H9 (cell line): ENCODE measurements at regions not wholly inside any gene's neighbourhood (a gene's known extent, or its start where the extent isn't known, plus 50 kb on each side); places are given as distances from the start of the nearest gene placed in this dataset.

ENCODE experiments used
- DNase-seq: peaks from one replicate; pipeline ENCODE4 v3.0.0-alpha.2; 2017
- H2AFZ ChIP-seq: one replicate; pipeline ENCODE4 v1.6.1; 2013; ENCODE audit warnings: mild to moderate bottlenecking, low read length, control low read depth, moderate library complexity
- H2AK5ac ChIP-seq: 2 replicates; pipeline ENCODE4 v1.6.1; 2013; ENCODE audit warnings: low read length, control low read depth, mixed read lengths; ENCODE audit not compliant: insufficient read length
- H2BK120ac ChIP-seq: one replicate; pipeline ENCODE4 v1.6.1; 2013; ENCODE audit warnings: low read depth, mild to moderate bottlenecking, low read length, control low read depth, inconsistent platforms; ENCODE audit not compliant: poor library complexity, severe bottlenecking
- H2BK12ac ChIP-seq: 2 replicates; pipeline ENCODE4 v1.6.1; 2013; ENCODE audit warnings: low read length, control low read depth, mixed read lengths, low read depth; ENCODE audit not compliant: insufficient read length
- H2BK15ac ChIP-seq: 2 replicates; pipeline ENCODE4 v1.6.1; 2013; ENCODE audit warnings: low read depth, low read length, control low read depth
- H2BK20ac ChIP-seq: one replicate; pipeline ENCODE4 v1.6.1; 2013; ENCODE audit warnings: low read depth, mild to moderate bottlenecking, low read length, control low read depth, inconsistent platforms; ENCODE audit not compliant: poor library complexity, severe bottlenecking
- H2BK5ac ChIP-seq: 2 replicates; pipeline ENCODE4 v1.6.1; 2013; ENCODE audit warnings: low read length, control low read depth, mixed read lengths; ENCODE audit not compliant: insufficient read length
- H3K14ac ChIP-seq: 2 replicates; pipeline ENCODE4 v1.6.1; 2013; ENCODE audit warnings: low read length, control low read depth; ENCODE audit not compliant: insufficient read depth
- H3K18ac ChIP-seq: 2 replicates; pipeline ENCODE4 v1.6.1; 2013; ENCODE audit warnings: low read depth, mild to moderate bottlenecking, mixed read lengths, low read length, control low read depth; ENCODE audit not compliant: insufficient read length
- H3K23ac ChIP-seq: 2 replicates; pipeline ENCODE4 v1.6.1; 2013; ENCODE audit warnings: low read length, control low read depth, mixed read lengths, low read depth; ENCODE audit not compliant: insufficient read length
- H3K23me2 ChIP-seq: 2 replicates; pipeline ENCODE4 v1.6.1; 2013; ENCODE audit warnings: low read depth, mild to moderate bottlenecking, mixed read lengths, low read length, control low read depth; ENCODE audit not compliant: insufficient read length, poor library complexity, severe bottlenecking
- H3K27ac ChIP-seq: 2 replicates; pipeline ENCODE4 v1.5.1; 2013; ENCODE audit warnings: low read length, control low read depth, mixed read lengths, low read depth; ENCODE audit not compliant: insufficient read length
- H3K27me3 ChIP-seq: 2 replicates; pipeline ENCODE4 v1.6.1; 2013; ENCODE audit warnings: low read length, control low read depth, inconsistent platforms; ENCODE audit not compliant: insufficient read depth
- H3K4ac ChIP-seq: 2 replicates; pipeline ENCODE4 v1.6.1; 2013; ENCODE audit warnings: low read depth, mild to moderate bottlenecking, control low read depth, inconsistent platforms, low read length, moderate library complexity
- H3K4me1 ChIP-seq: 2 replicates; pipeline ENCODE4 v1.6.1; 2013; ENCODE audit warnings: low read length, control low read depth, inconsistent platforms; ENCODE audit not compliant: insufficient read depth
- H3K4me2 ChIP-seq: 2 replicates; pipeline ENCODE4 v1.6.1; 2013; ENCODE audit warnings: low read length, control low read depth, mixed read lengths; ENCODE audit not compliant: insufficient read length, insufficient read depth
- H3K56ac ChIP-seq: 2 replicates; pipeline ENCODE4 v1.6.1; 2013; ENCODE audit warnings: low read depth, mild to moderate bottlenecking, mixed read lengths, low read length, control low read depth; ENCODE audit not compliant: insufficient read length
- H3K79me1 ChIP-seq: 2 replicates; pipeline ENCODE4 v1.6.1; 2013; ENCODE audit warnings: low read depth, mild to moderate bottlenecking, moderate library complexity, low read length, control low read depth, inconsistent platforms; ENCODE audit not compliant: insufficient read depth, poor library complexity, severe bottlenecking
- H3K79me2 ChIP-seq: 2 replicates; pipeline ENCODE4 v1.6.1; 2013; ENCODE audit warnings: low read length, control low read depth, inconsistent platforms; ENCODE audit not compliant: insufficient read depth
- H3K9ac ChIP-seq: 2 replicates; pipeline ENCODE4 v1.6.1; 2013; ENCODE audit warnings: low read length, control low read depth, mixed read lengths; ENCODE audit not compliant: insufficient read length; ENCODE audit errors: extremely low read depth
- H3K9me3 ChIP-seq: one replicate; pipeline ENCODE4 v1.6.1; 2013; ENCODE audit warnings: low read depth, low read length, inconsistent platforms; ENCODE audit not compliant: control insufficient read depth
- H3T11ph ChIP-seq: one replicate; pipeline ENCODE4 v1.6.1; 2013; ENCODE audit warnings: mild to moderate bottlenecking, low read length, control low read depth, inconsistent platforms
- H4K20me1 ChIP-seq: one replicate; pipeline ENCODE4 v1.6.1; 2013; ENCODE audit not compliant: control insufficient read depth, insufficient read length, insufficient read depth
- H4K5ac ChIP-seq: 2 replicates; pipeline ENCODE4 v1.6.1; 2013; ENCODE audit warnings: low read depth, mild to moderate bottlenecking, mixed read lengths, low read length, control low read depth; ENCODE audit not compliant: insufficient read length
- H4K8ac ChIP-seq: replicated peaks from 2 replicates; pipeline ENCODE4 v1.6.1; 2013; ENCODE audit warnings: low read length, control low read depth, mixed read lengths, low read depth; ENCODE audit not compliant: insufficient read length
- H4K91ac ChIP-seq: 2 replicates; pipeline ENCODE4 v1.6.1; 2013; ENCODE audit warnings: low read depth, mild to moderate bottlenecking, moderate library complexity, mixed read lengths, low read length, control low read depth; ENCODE audit not compliant: insufficient read length
- H3K27ac Mint-ChIP-seq, 3 experiments: 2 replicates in 2 of 3; 3 replicates in 1 of 3; pipeline ENCODE4 v1.8.0; 2020 to 2021; ENCODE audit warnings: mixed read lengths in 3 of 3, mild to moderate bottlenecking in 1 of 3, moderate library complexity in 1 of 3
- H3K27me3 Mint-ChIP-seq: 2 replicates; pipeline ENCODE4 v1.8.0; 2021; ENCODE audit warnings: low read depth, mild to moderate bottlenecking, moderate library complexity, mixed read lengths
- H3K36me3 Mint-ChIP-seq, 3 experiments: 2 replicates in 2 of 3; 3 replicates in 1 of 3; pipeline ENCODE4 v1.8.0; 2020 to 2021; ENCODE audit warnings: low read depth in 3 of 3, mixed read lengths in 3 of 3; ENCODE audit not compliant: insufficient read depth in 1 of 3
- H3K4me1 Mint-ChIP-seq, 2 experiments: 2 replicates each; pipeline ENCODE4 v1.8.0; 2020; ENCODE audit warnings: mixed read lengths in 2 of 2
- H3K4me3 Mint-ChIP-seq, 2 experiments: 2 replicates in 1 of 2; 3 replicates in 1 of 2; pipeline ENCODE4 v1.8.0; 2020 to 2021; ENCODE audit warnings: mild to moderate bottlenecking in 2 of 2, mixed read lengths in 2 of 2, moderate library complexity in 1 of 2
- H3K9me3 Mint-ChIP-seq, 2 experiments: 2 replicates in 1 of 2; 3 replicates in 1 of 2; pipeline ENCODE4 v1.8.0; 2020; ENCODE audit warnings: mild to moderate bottlenecking in 2 of 2, mixed read lengths in 2 of 2, moderate library complexity in 1 of 2
- CTCF ChIP-seq: fragments of 200-600 bp; sonication (generic); conservative IDR thresholded peaks from 3 replicates; pipeline ENCODE4 v1.8.0; 2021; ENCODE audit warnings: antibody characterized with exemption, mild to moderate bottlenecking
- WGBS: extraction: QIAGEN DNeasy Blood & Tissue Kit; methylation state at CpG from one replicate; pipeline ENCODE4 v1.1.7; 2013; ENCODE audit warnings: missing lambda C conversion rate, low lambda C conversion rate, mixed read lengths; ENCODE audit not compliant: insufficient read length; ENCODE audit errors: extremely low coverage; 5-methylcytosine and 5-hydroxymethylcytosine counted together

- Histone ChIP-seq H3K4ac (no peak overlapping the region), H3K9ac (no peak overlapping the region), H3K18ac (no peak overlapping the region), H4K5ac (no peak overlapping the region), H2BK120ac (no peak overlapping the region), H2AFZ (no peak overlapping the region), H3K23ac (no peak overlapping the region), H3K23me2 (no peaks in the 10 kb centered on the region), H3K9me3 (no peaks in the 10 kb centered on the region), H4K91ac (no peak overlapping the region), H3K79me2 (no peaks in the 10 kb centered on the region), H3K4me1 (no peaks in the 10 kb centered on the region), H2BK20ac (no peak overlapping the region), H2BK12ac (no peak overlapping the region), H3K14ac (no peak overlapping the region), H3K4me2 (no peak overlapping the region), H3T11ph (no peak overlapping the region), H3K56ac (no peak overlapping the region), H2BK5ac (no peak overlapping the region), H2AK5ac (no peak overlapping the region), H3K27me3 (no peaks in the 10 kb centered on the region), H4K8ac (no peak overlapping the region), H2BK15ac (no peak overlapping the region), H3K27ac (no peak overlapping the region), H4K20me1 (no peaks in the 10 kb centered on the region), H3K79me1 (no peaks in the 10 kb centered on the region)
- Mint-ChIP-seq H3K4me3 (no peak overlapping the region), H3K27ac (no peak overlapping the region), H3K36me3 (peaks cover 15 to 24% (median 22%) of the 10 kb centered on the region in 3 experiments), H3K9me3 (peaks cover 13 to 21% of the 10 kb centered on the region in 2 experiments), H3K27me3 (peaks cover 3% of the 10 kb centered on the region; the same call in 1 of the 2 replicates), H3K4me1 (peaks cover 4 to 8% of the 10 kb centered on the region in 2 experiments)
- no peak for TF ChIP-seq CTCF
- DNase-seq, result no peak
- WGBS, result no CpG with 5 or more reads among the region's 1 CpG
Measured at GRCh38 chr1:14112613-14113012, 412.6 kb downstream of the PRDM2 start.
